ENCODE measurements at regions not wholly inside any gene's neighbourhood (a gene's known extent, or its start where the extent isn't known, plus 50 kb on each side); places are given as distances from the start of the nearest gene placed in this dataset.
"Not testable (repeated sequence)": the region's sequence is repeated elsewhere in the genome, so short reads cannot be mapped to it uniquely, and the experiment has no call there.

GRCh38 chr6:141877275-141877983, 255.3 kb upstream of the GJE1 start:
- no peak for DNase-seq (ENCODE audit: low read depth)

GRCh38 chr6:141874930-141875602, 257.7 kb upstream of the GJE1 start:
- no peak for DNase-seq (ENCODE audit: low read depth)

- not testable (repeated sequence) for DNase-seq (ENCODE audit: low read depth)
These were observed 263.2 kb upstream of the GJE1 start for GRCh38 chr6:141869509-141869908.

GRCh38 chr6:141867767-141868166, 265.0 kb upstream of the GJE1 start:
- no peak for DNase-seq (ENCODE audit: low read depth)

- DNase-seq (ENCODE audit: low read depth), result no peak
These were observed 265.8 kb upstream of the GJE1 start for GRCh38 chr6:141866731-141867497.

- no peak for DNase-seq (ENCODE audit: low read depth)
These were observed 281.7 kb upstream of the GJE1 start for GRCh38 chr6:141851063-141851462.

GRCh38 chr6:141848029-141848890, 284.5 kb upstream of the GJE1 start:
- no peak for DNase-seq (ENCODE audit: low read depth)

GRCh38 chr6:141846639-141847038, 286.1 kb upstream of the GJE1 start:
- no peak for DNase-seq (ENCODE audit: low read depth)

GRCh38 chr6:141843178-141843834, 289.4 kb upstream of the GJE1 start:
- DNase-seq (ENCODE audit: low read depth), result no peak

- DNase-seq (ENCODE audit: low read depth), result no peak
These were observed 299.6 kb upstream of the GJE1 start for GRCh38 chr6:141833001-141833655.

GRCh38 chr6:141830530-141830929, 302.2 kb upstream of the GJE1 start:
- no peak for DNase-seq (ENCODE audit: low read depth)

- no peak for DNase-seq (ENCODE audit: low read depth)
These were observed 303.0 kb upstream of the GJE1 start for GRCh38 chr6:141829566-141830360.

GRCh38 chr6:141824350-141824749, 308.4 kb upstream of the GJE1 start:
- no peak for DNase-seq (ENCODE audit: low read depth)

- not testable (repeated sequence) for DNase-seq (ENCODE audit: low read depth)
These were observed 317.7 kb upstream of the GJE1 start for GRCh38 chr6:141815039-141815438.

GRCh38 chr6:141809901-141810300, 322.8 kb upstream of the GJE1 start:
- DNase-seq (ENCODE audit: low read depth), result no peak

GRCh38 chr6:141808662-141809061, 324.1 kb upstream of the GJE1 start:
- DNase-seq (ENCODE audit: low read depth), result no peak

GRCh38 chr6:141800973-141801372, 331.8 kb upstream of the GJE1 start:
- not testable (repeated sequence) for DNase-seq (ENCODE audit: low read depth)

- no peak for DNase-seq (ENCODE audit: low read depth)
These were observed 341.8 kb upstream of the GJE1 start for GRCh38 chr6:141790921-141791320.

GRCh38 chr6:141788096-141788495, 344.6 kb upstream of the GJE1 start:
- DNase-seq (ENCODE audit: low read depth), result no peak

GRCh38 chr6:141783585-141783984, 349.1 kb upstream of the GJE1 start:
- DNase-seq (ENCODE audit: low read depth), result no peak
